Vagina (tissue), 2 donors: ENCODE measurements at regions not wholly inside any gene's neighbourhood (a gene's known extent, or its start where the extent isn't known, plus 50 kb on each side); places are given as distances from the start of the nearest gene placed in this dataset.

ENCODE experiments used
- DNase-seq, 2 donors: peaks; one replicate each; pipeline ENCODE4 v3.0.0-alpha.2; 2017; ENCODE audit errors: extremely low spot score in 2 of 2
- H3K27ac ChIP-seq: fragments of 200-600 bp; sonication (generic); one replicate; pipeline ENCODE4 v1.5.1; 2019
- H3K27me3 ChIP-seq: fragments of 200-600 bp; sonication (generic); one replicate; pipeline ENCODE4 v1.5.1; 2019
- H3K36me3 ChIP-seq, 2 donors: fragments of 200-600 bp; sonication (generic); one replicate each; pipeline ENCODE4 v1.5.1; 2017 to 2019
- H3K4me1 ChIP-seq: fragments of 200-600 bp; sonication (generic); one replicate; pipeline ENCODE4 v1.5.1; 2019
- H3K4me3 ChIP-seq, 2 donors: fragments of 200-600 bp; sonication (generic); 1 replicate in 1 of 2; 2 replicates in 1 of 2; pipeline ENCODE4 v1.5.1; 2016 to 2019
- H3K9me3 ChIP-seq: fragments of 200-600 bp; sonication (generic); one replicate; pipeline ENCODE4 v1.5.1; 2019
- POLR2A ChIP-seq, 2 donors: fragments of 450-650 bp; IDR thresholded peaks; one replicate each; pipeline ENCODE4 v1.6.1; 2017; ENCODE audit warnings: antibody characterized with exemption in 2 of 2, mild to moderate bottlenecking in 2 of 2, moderate library complexity in 2 of 2
- POLR2AphosphoS5 ChIP-seq, 2 donors: sonication (generic); formaldehyde crosslinking; IDR thresholded peaks; one replicate each; pipeline ENCODE4 v1.9.0; 2017; ENCODE audit warnings: antibody characterized with exemption in 2 of 2, mild to moderate bottlenecking in 2 of 2, low read depth in 1 of 2; ENCODE audit not compliant: insufficient read depth in 1 of 2
- intact Hi-C: fragments of 100-400 bp; cut with DNase I; formaldehyde crosslinking; loops from one replicate; pipeline ENCODE4 v1.15.1; 2023
- TF ChIP-seq, protein P1 (sequence below), 3 experiments: fragments of 450-650 bp in 2 of 3; fragments of 200-600 bp in 1 of 3; sonication (generic) in 1 of 3; IDR thresholded peaks; one replicate each; pipeline ENCODE4 v1.5.1; 2017 to 2019; ENCODE audit warnings: antibody characterized with exemption in 3 of 3, mild to moderate bottlenecking in 2 of 3, moderate library complexity in 2 of 3

- no peak overlapping the region for H3K4me3 ChIP-seq
- TF ChIP-seq, protein P1, sequence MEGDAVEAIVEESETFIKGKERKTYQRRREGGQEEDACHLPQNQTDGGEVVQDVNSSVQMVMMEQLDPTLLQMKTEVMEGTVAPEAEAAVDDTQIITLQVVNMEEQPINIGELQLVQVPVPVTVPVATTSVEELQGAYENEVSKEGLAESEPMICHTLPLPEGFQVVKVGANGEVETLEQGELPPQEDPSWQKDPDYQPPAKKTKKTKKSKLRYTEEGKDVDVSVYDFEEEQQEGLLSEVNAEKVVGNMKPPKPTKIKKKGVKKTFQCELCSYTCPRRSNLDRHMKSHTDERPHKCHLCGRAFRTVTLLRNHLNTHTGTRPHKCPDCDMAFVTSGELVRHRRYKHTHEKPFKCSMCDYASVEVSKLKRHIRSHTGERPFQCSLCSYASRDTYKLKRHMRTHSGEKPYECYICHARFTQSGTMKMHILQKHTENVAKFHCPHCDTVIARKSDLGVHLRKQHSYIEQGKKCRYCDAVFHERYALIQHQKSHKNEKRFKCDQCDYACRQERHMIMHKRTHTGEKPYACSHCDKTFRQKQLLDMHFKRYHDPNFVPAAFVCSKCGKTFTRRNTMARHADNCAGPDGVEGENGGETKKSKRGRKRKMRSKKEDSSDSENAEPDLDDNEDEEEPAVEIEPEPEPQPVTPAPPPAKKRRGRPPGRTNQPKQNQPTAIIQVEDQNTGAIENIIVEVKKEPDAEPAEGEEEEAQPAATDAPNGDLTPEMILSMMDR (IDR thresholded peaks at IDR 0.05) = no peak
- no peak for TF ChIP-seq POLR2AphosphoS5 (IDR thresholded peaks at IDR 0.05; ENCODE audit: insufficient read depth in 1 of 2, low read depth in 1 of 2)
- no peak for TF ChIP-seq POLR2A (IDR thresholded peaks at IDR 0.05)
- no peak overlapping the region for H3K27ac ChIP-seq
- H3K36me3 ChIP-seq = no peaks in the 10 kb centered on the region
- no peaks in the 10 kb centered on the region for H3K27me3 ChIP-seq
- no peaks in the 10 kb centered on the region for H3K9me3 ChIP-seq
- intact Hi-C loops = no loop called here
- no peak for DNase-seq
- no peaks in the 10 kb centered on the region for H3K4me1 ChIP-seq
These were observed 189.9 kb downstream of the PLPP4 start for GRCh38 chr10:120646738-120647456.

DNA sequence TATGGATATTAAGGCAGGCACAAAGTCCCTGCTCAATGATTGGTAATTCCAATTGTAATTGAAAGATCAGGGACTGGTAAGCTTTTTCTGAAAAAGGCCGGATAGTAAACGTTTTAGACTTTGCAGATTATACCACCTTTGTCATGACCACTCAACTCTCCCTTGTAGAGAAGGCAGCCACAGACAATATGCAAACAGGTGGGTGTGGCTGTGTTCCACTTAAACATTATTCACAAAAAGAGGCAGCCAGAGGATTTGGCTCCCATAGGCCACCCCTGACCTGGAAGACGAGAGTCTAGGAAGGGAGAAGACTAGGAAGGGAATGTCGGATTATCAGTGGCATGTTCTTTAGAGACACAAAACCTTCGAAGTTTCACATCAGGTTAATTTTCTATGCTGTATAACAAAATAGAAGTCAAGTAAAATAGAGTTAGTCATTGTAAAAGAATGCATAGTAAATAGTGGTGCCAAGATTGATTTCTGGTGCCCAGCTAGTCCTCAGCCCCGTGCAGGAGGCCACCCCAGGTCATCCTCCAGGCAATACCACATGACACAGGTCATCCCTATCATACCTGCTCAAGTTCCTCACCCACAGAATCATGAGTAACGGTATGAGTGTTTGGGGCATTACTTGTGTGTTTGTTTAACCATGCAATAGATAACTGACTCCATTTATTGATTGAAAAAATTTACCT lies 193.8 kb downstream of the PLPP4 start:
- H3K4me1 ChIP-seq = no peaks in the 10 kb centered on the region
- no peaks in the 10 kb centered on the region for H3K36me3 ChIP-seq
- no peak overlapping the region for H3K4me3 ChIP-seq
- H3K27ac ChIP-seq = no peak overlapping the region
- no peak for DNase-seq
- H3K27me3 ChIP-seq = no peaks in the 10 kb centered on the region
- intact Hi-C loops = no loop called here
- TF ChIP-seq POLR2A (IDR thresholded peaks at IDR 0.05) = no peak
- TF ChIP-seq, protein P1 (IDR thresholded peaks at IDR 0.05) = no peak
- TF ChIP-seq POLR2AphosphoS5 (IDR thresholded peaks at IDR 0.05; ENCODE audit: insufficient read depth in 1 of 2, low read depth in 1 of 2) = no peak
- H3K9me3 ChIP-seq = no peaks in the 10 kb centered on the region

DNA sequence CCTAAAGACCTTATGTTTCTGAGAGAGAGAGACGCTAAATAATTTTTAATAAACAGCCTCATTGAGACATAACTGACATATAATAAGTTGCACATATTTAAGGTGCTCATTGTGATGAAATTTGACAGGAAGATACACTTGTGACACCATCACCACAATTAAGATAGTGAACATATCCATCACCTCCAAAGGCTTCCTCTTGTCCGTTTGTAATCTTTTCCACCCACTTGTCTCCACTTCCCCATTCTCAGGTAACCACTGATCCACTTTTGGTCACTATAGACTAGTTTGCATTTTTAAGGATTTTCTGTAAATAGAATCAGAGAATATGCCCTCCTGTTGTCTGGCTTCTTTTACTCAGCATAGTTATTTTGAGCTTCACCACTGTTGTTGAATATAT lies 195.1 kb upstream of the WDR11 start:
- H3K36me3 ChIP-seq = no peaks in the 10 kb centered on the region
- no peaks in the 10 kb centered on the region for H3K4me1 ChIP-seq
- H3K27me3 ChIP-seq = no peaks in the 10 kb centered on the region
- H3K27ac ChIP-seq = no peak overlapping the region
- intact Hi-C loops = no loop called here
- H3K4me3 ChIP-seq = no peak overlapping the region
- no peak for DNase-seq
- H3K9me3 ChIP-seq = no peaks in the 10 kb centered on the region
- TF ChIP-seq, protein P1 (IDR thresholded peaks at IDR 0.05) = no peak
- TF ChIP-seq POLR2AphosphoS5 (IDR thresholded peaks at IDR 0.05; ENCODE audit: insufficient read depth in 1 of 2, low read depth in 1 of 2) (no peak), POLR2A (IDR thresholded peaks at IDR 0.05) (no peak)

DNA sequence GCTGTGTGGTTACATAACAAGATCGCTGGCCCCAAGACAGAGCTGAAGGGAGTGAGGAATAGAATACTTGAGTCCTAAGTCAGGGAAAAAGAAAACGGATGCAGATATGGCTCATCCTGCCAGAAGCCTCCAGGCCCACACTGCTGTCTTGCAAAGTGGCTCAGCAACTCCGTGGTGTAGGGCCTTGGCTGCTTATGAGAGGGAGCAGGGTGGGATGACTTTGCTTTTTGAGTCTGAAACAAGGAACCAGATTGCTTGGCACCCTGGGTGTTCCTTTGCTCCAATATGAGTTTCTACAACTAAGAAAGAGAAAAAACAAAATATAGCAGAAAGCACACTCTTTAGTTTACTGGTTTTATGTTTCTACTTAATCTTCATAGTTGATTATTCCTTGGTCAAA lies 193.8 kb upstream of the WDR11 start:
- Histone ChIP-seq H3K36me3 (no peaks in the 10 kb centered on the region), H3K27ac (no peak overlapping the region), H3K9me3 (no peaks in the 10 kb centered on the region), H3K27me3 (no peaks in the 10 kb centered on the region), H3K4me3 (no peak overlapping the region), H3K4me1 (no peaks in the 10 kb centered on the region)
- DNase-seq = no peak
- TF ChIP-seq POLR2AphosphoS5 (IDR thresholded peaks at IDR 0.05; ENCODE audit: insufficient read depth in 1 of 2, low read depth in 1 of 2) (no peak), POLR2A (IDR thresholded peaks at IDR 0.05) (no peak)
- TF ChIP-seq, protein P1 (IDR thresholded peaks at IDR 0.05) = no peak
- intact Hi-C loops = no loop called here
